HepG2 (cell line): ENCODE measurements at regions not wholly inside any gene's neighbourhood (a gene's known extent, or its start where the extent isn't known, plus 50 kb on each side); places are given as distances from the start of the nearest gene placed in this dataset.

Source experiments
- ATAC-seq: fragments of 200-7000 bp; cut with Tn5 transposase; 3 replicates; pipeline ENCODE4 v1.9.1; 2020; ENCODE audit warnings: mild to moderate bottlenecking, moderate library complexity
- BruUV-seq: library from RNA; stranded (reverse); fragments of 400-500 nt; replicated peaks from 2 replicates; lab custom pipeline; 2021; lab: Mats Ljungman, UMichigan
- CTCF ChIA-PET: fragments of 300-600 bp; formaldehyde crosslinking; extraction: SDS; loops from one replicate; lab custom pipeline; 2021; ENCODE audit warnings: low total read pairs, inconsistent platforms, low intra/inter-chr PET ratio; lab: Yijun Ruan, JAX
- POLR2A ChIA-PET: fragments of 350-600 bp; sonication (Branson Sonifier 250); formaldehyde crosslinking; loops from one replicate; lab custom pipeline; 2020; ENCODE audit warnings: antibody characterized with exemption, inconsistent platforms; lab: Yijun Ruan, JAX
- DNase-seq: peaks from one replicate; pipeline ENCODE4 v3.0.0-alpha.2; 2015; ENCODE audit warnings: low spot score
- FAIRE-seq: peaks from 3 replicates; lab custom pipeline; 2011; peaks lifted over from hg19 to GRCh38; lab: Jason Lieb, UNC
- H2AFZ ChIP-seq: one replicate; pipeline ENCODE4 v1.6.1; 2011; ENCODE audit warnings: low read length, inconsistent platforms
- H3K27ac ChIP-seq: fragments of 300-600 bp; 3 replicates; pipeline ENCODE4 v1.8.0; 2011; ENCODE audit warnings: mixed run types, mild to moderate bottlenecking, mixed read lengths, low read length, inconsistent platforms; ENCODE audit not compliant: insufficient read depth; ENCODE audit errors: extremely low read length
- H3K27me3 ChIP-seq, 2 experiments: fragments of 200-600 bp in 1 of 2; 2 replicates in 1 of 2; 3 replicates in 1 of 2; pipeline versions ENCODE4 v1.6.0 to v1.8.0; 2011; ENCODE audit warnings: low read length in 2 of 2, mild to moderate bottlenecking in 2 of 2, moderate library complexity in 2 of 2, inconsistent platforms in 1 of 2; ENCODE audit not compliant: insufficient read depth in 2 of 2, control insufficient read depth in 1 of 2
- H3K36me3 ChIP-seq, 2 experiments: fragments of 200-600 bp in 1 of 2; replicated peaks in 1 of 2; 2 replicates in 1 of 2; 3 replicates in 1 of 2; pipeline versions ENCODE4 v1.5.1 to v1.8.0; 2011; ENCODE audit warnings: low read length in 2 of 2, inconsistent platforms in 1 of 2; ENCODE audit not compliant: insufficient read depth in 2 of 2, control insufficient read depth in 1 of 2
- H3K4me1 ChIP-seq: 2 replicates; pipeline ENCODE4 v1.5.1; 2012; ENCODE audit warnings: low read length, inconsistent platforms; ENCODE audit not compliant: insufficient read depth
- H3K4me2 ChIP-seq: 2 replicates; pipeline ENCODE4 v1.6.0; 2011; ENCODE audit warnings: low read depth, low read length, inconsistent platforms
- H3K4me3 ChIP-seq, 3 experiments: fragments of 200-600 bp in 1 of 3; sonication (generic), shearing (Covaris generic) in 1 of 3; replicated peaks in 1 of 3; 2 replicates each; pipeline ENCODE4 v1.5.1; 2011 to 2016; ENCODE audit warnings: low read length in 3 of 3, inconsistent platforms in 2 of 3, low read depth in 2 of 3, mild to moderate bottlenecking in 2 of 3, control low read depth in 1 of 3, mixed read lengths in 1 of 3; ENCODE audit not compliant: insufficient read depth in 1 of 3
- H3K79me2 ChIP-seq: one replicate; pipeline ENCODE4 v1.6.1; 2011; ENCODE audit warnings: low read length, inconsistent platforms; ENCODE audit not compliant: insufficient read depth
- H3K9ac ChIP-seq: 2 replicates; pipeline ENCODE4 v1.6.0; 2011; ENCODE audit warnings: mild to moderate bottlenecking, low read depth, low read length, inconsistent platforms; ENCODE audit not compliant: insufficient read depth
- H3K9me3 ChIP-seq: 2 replicates; pipeline ENCODE4 v1.5.1; 2012; ENCODE audit warnings: mild to moderate bottlenecking, low read length
- H4K20me1 ChIP-seq: 2 replicates; pipeline ENCODE4 v1.6.0; 2011; ENCODE audit warnings: inconsistent platforms, mild to moderate bottlenecking, low read length, moderate library complexity; ENCODE audit not compliant: insufficient read depth
- ATRX ChIP-seq: sonication (generic); formaldehyde crosslinking; IDR thresholded peaks from 2 replicates; pipeline ENCODE4 v1.4.0; 2020; ENCODE audit warnings: missing genetic modification reagents, borderline replicate concordance
- CAMTA2 ChIP-seq: sonication (generic); formaldehyde crosslinking; IDR thresholded peaks from 2 replicates; pipeline ENCODE4 v1.4.0; 2020; ENCODE audit warnings: mild to moderate bottlenecking, missing genetic modification reagents, borderline replicate concordance
- CBX5 ChIP-seq: sonication (generic); formaldehyde crosslinking; IDR thresholded peaks from 2 replicates; pipeline ENCODE4 v1.4.0; 2020; ENCODE audit warnings: missing genetic modification reagents, borderline replicate concordance
- CREB3 ChIP-seq: sonication (generic); formaldehyde crosslinking; IDR thresholded peaks from 2 replicates; pipeline ENCODE4 v1.5.0; 2020; ENCODE audit warnings: missing genetic modification reagents
- DDIT3 ChIP-seq: sonication (generic); formaldehyde crosslinking; IDR thresholded peaks from 2 replicates; pipeline ENCODE4 v1.4.0; 2020; ENCODE audit warnings: mild to moderate bottlenecking, missing genetic modification reagents
- DZIP1 ChIP-seq: sonication (generic); formaldehyde crosslinking; IDR thresholded peaks from 2 replicates; pipeline ENCODE4 v1.5.0; 2020; ENCODE audit warnings: mild to moderate bottlenecking, missing genetic modification reagents
- GZF1 ChIP-seq: sonication (generic); formaldehyde crosslinking; IDR thresholded peaks from 2 replicates; pipeline ENCODE4 v1.5.1; 2020; ENCODE audit warnings: mild to moderate bottlenecking, missing genetic modification reagents
- LRRFIP1 ChIP-seq: sonication (generic); formaldehyde crosslinking; conservative IDR thresholded peaks from 2 replicates; pipeline ENCODE4 v1.4.0; 2020; ENCODE audit warnings: missing genetic modification reagents
- MTF2 ChIP-seq: sonication (generic); formaldehyde crosslinking; IDR thresholded peaks from 2 replicates; pipeline ENCODE4 v1.5.0; 2020; ENCODE audit warnings: missing genetic modification reagents, borderline replicate concordance
- NCOA5 ChIP-seq: sonication (generic); formaldehyde crosslinking; IDR thresholded peaks from 2 replicates; pipeline ENCODE4 v1.4.0; 2020; ENCODE audit warnings: missing genetic modification reagents
- NKX3-1 ChIP-seq: sonication (generic); formaldehyde crosslinking; IDR thresholded peaks from 2 replicates; pipeline ENCODE4 v1.5.0; 2020; ENCODE audit warnings: missing genetic modification reagents
- SAP130 ChIP-seq: IDR thresholded peaks from 2 replicates; pipeline ENCODE4 v1.6.1; 2016; ENCODE audit warnings: low read depth
- SMAD1 ChIP-seq: sonication (generic); formaldehyde crosslinking; IDR thresholded peaks from 2 replicates; pipeline ENCODE4 v1.4.0; 2020; ENCODE audit warnings: missing genetic modification reagents, low read depth, mild to moderate bottlenecking, borderline replicate concordance
- TEAD2 ChIP-seq: sonication (generic); formaldehyde crosslinking; IDR thresholded peaks from 2 replicates; pipeline ENCODE4 v1.9.0; 2021; ENCODE audit warnings: missing genetic modification reagents
- ZBTB7A ChIP-seq: sonication (generic); formaldehyde crosslinking; IDR thresholded peaks from 2 replicates; pipeline ENCODE4 v1.8.0; 2022; ENCODE audit warnings: mild to moderate bottlenecking, missing genetic modification reagents
- ZFP36L1 ChIP-seq: sonication (generic); formaldehyde crosslinking; IDR thresholded peaks from 2 replicates; pipeline ENCODE4 v1.8.0; 2022; ENCODE audit warnings: mild to moderate bottlenecking, missing genetic modification reagents, moderate library complexity
- ZNF362 ChIP-seq: sonication (generic); formaldehyde crosslinking; IDR thresholded peaks from 2 replicates; pipeline ENCODE4 v1.4.0; 2020; ENCODE audit warnings: missing genetic modification reagents, mild to moderate bottlenecking, borderline replicate concordance
- ZNF501 ChIP-seq: sonication (generic); formaldehyde crosslinking; IDR thresholded peaks from 2 replicates; pipeline ENCODE4 v1.5.1; 2020; ENCODE audit warnings: mild to moderate bottlenecking, moderate library complexity, missing genetic modification reagents
- ZNF556 ChIP-seq: sonication (generic); formaldehyde crosslinking; IDR thresholded peaks from 2 replicates; pipeline ENCODE4 v1.4.0; 2020; ENCODE audit warnings: mild to moderate bottlenecking, missing genetic modification reagents, borderline replicate concordance
- ZNF652 ChIP-seq: IDR thresholded peaks from 2 replicates; pipeline ENCODE4 v1.6.1; 2016; ENCODE audit warnings: low read depth, borderline replicate concordance
- WGBS: methylation state at CpG from one replicate; pipeline ENCODE4 v1.1.6; 2017; ENCODE audit warnings: low lambda C conversion rate; 5-methylcytosine and 5-hydroxymethylcytosine counted together
- in situ Hi-C: cut with HindIII; loops from 2 replicates; pipeline ENCODE4 v1.10.0; 2017; ENCODE audit warnings: low pct_unique_long_range_greater_than_20kb; ENCODE audit not compliant: extremely low pct_ligation_motif_present
- intact Hi-C: fragments of 100-400 bp; cut with micrococcal nuclease; formaldehyde crosslinking; loops from one replicate; pipeline ENCODE4 v1.10.0; 2022; ENCODE audit not compliant: unreplicated experiment

GRCh38 chr10:117896517-117896916 is 150.2 kb downstream of the RAB11FIP2 start:
- in situ Hi-C loops: no loop called here
- TF ChIP-seq ZFP36L1 (CRISPR knock-in tag) (no peak), DZIP1 (CRISPR knock-in tag) (no peak), CREB3 (CRISPR knock-in tag) (no peak), NCOA5 (CRISPR knock-in tag) (no peak), DDIT3 (no peak), SAP130 (CRISPR knock-in tag) (no peak), GZF1 (no peak), SMAD1 (no peak), ZNF652 (CRISPR knock-in tag) (no peak), CAMTA2 (CRISPR knock-in tag) (no peak), ZNF501 (CRISPR knock-in tag) (no peak), ZBTB7A (CRISPR knock-in tag) (no peak), TEAD2 (no peak), NKX3-1 (CRISPR knock-in tag) (no peak), ATRX (CRISPR knock-in tag) (no peak), MTF2 (no peak), ZNF556 (no peak), CBX5 (CRISPR knock-in tag) (no peak), ZNF362 (no peak), LRRFIP1 (CRISPR knock-in tag) (no peak)
- ATAC-seq (no peak), DNase-seq (no peak), FAIRE-seq (no peak)
- H3K27me3 ChIP-seq: no peaks in the 10 kb centered on the region; a peak in 1 of 5 replicates
- BruUV-seq: no TSS peak
- H3K4me2 ChIP-seq: no peak overlapping the region
- H3K4me1 ChIP-seq: no peaks in the 10 kb centered on the region
- H3K4me3 ChIP-seq: no peak overlapping the region
- no peaks in the 10 kb centered on the region for H4K20me1 ChIP-seq
- H3K27ac ChIP-seq: no peak overlapping the region
- H3K9ac ChIP-seq: no peak overlapping the region
- POLR2A ChIA-PET: no interaction called here
- H3K9me3 ChIP-seq: no peaks in the 10 kb centered on the region
- intact Hi-C loops: no loop called here
- 44% methylated on average over 3 of the region's 3 CpGs for WGBS
- H3K79me2 ChIP-seq: no peaks in the 10 kb centered on the region
- H2AFZ ChIP-seq: no peak overlapping the region
- H3K36me3 ChIP-seq: no peaks in the 10 kb centered on the region
- CTCF ChIA-PET: no interaction called here
